ENCODE measurements at regions not wholly inside any gene's neighbourhood (a gene's known extent, or its start where the extent isn't known, plus 50 kb on each side); places are given as distances from the start of the nearest gene placed in this dataset.

DNA sequence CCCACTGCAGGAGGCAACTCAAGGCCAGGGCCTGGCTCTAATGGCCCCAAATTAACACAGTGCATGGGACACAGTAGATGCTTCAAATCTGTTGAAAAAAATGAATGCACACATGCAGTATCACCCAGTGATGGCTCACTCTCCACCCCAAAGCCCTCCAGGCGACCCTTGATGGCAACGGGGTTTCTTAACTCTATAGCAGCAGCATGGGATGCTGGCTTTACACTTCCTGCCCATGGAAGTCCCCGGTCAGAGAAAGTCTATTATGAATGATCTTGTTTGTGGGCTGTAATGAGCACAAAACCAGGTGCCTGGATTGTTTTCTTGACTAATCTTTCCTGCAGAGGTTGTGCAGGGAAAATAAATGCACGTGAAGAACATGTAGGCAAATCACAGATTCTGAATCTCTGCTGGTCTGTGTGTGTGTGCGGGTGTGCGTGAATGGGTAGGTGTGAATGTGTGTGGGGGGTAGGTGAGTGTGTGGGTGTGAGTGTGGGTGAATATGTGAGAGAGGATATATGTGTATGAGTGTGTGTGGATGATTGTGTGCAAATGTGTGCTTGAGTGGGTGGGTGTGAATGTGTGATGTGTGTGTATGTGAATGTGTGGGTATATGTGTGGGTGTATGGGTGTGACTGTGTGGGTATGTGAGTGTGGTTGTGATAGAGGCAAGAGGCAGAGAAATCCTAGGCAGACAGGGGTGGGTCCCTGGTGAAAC is 60.1 kb upstream of the MLN start:
- Mint-ChIP-seq H3K4me1 (peaks cover 11 to 12% of the 10 kb centered on the region in 2 experiments), H3K36me3 (ENCODE audit: insufficient read depth in 1 of 3, low read depth in 3 of 3) (no peaks in the 10 kb centered on the region; a peak in 1 of 7 replicates)
- no peak overlapping the region for H3K27ac ChIP-seq (ENCODE audit: insufficient read length, low read depth, low read length)

More for the DNA sequence above, 60.1 kb upstream of the MLN start:
- H3K79me1 ChIP-seq (ENCODE audit: insufficient read depth, low read depth, low read length, poor library complexity, severe bottlenecking) = no peaks in the 10 kb centered on the region
- H3K14ac ChIP-seq (ENCODE audit: insufficient read depth, low read length) = no peak overlapping the region
- no peak overlapping the region for H2BK120ac ChIP-seq (ENCODE audit: low read depth, low read length, poor library complexity, severe bottlenecking)
- no peak overlapping the region for H4K91ac ChIP-seq (ENCODE audit: insufficient read length, low read depth, low read length)
- no peaks in the 10 kb centered on the region for H4K20me1 ChIP-seq (ENCODE audit: control insufficient read depth, insufficient read depth, insufficient read length)
- Mint-ChIP-seq H3K27me3 (ENCODE audit: low read depth) (peaks cover 17% of the 10 kb centered on the region), H3K27ac (no peak overlapping the region), H3K9me3 (peaks cover 0 to 4% of the 10 kb centered on the region in 2 experiments; a peak in 4 of 5 replicates), H3K4me3 (no peak overlapping the region)
- no peak overlapping the region for H2BK5ac ChIP-seq (ENCODE audit: insufficient read length, low read length)
- no peak overlapping the region for H2BK20ac ChIP-seq (ENCODE audit: low read depth, low read length, poor library complexity, severe bottlenecking)
- H3K56ac ChIP-seq (ENCODE audit: insufficient read length, low read depth, low read length) = no peak overlapping the region
- no peaks in the 10 kb centered on the region for H3K27me3 ChIP-seq (ENCODE audit: insufficient read depth, low read length)
- H2AK5ac ChIP-seq (ENCODE audit: insufficient read length, low read length) = no peak overlapping the region
- H3K18ac ChIP-seq (ENCODE audit: insufficient read length, low read depth, low read length) = no peak overlapping the region
- no peak overlapping the region for H3K23ac ChIP-seq (ENCODE audit: insufficient read length, low read depth, low read length)
- H3K9ac ChIP-seq (ENCODE audit: extremely low read depth, insufficient read length, low read length) = no peak overlapping the region
- H3K4me2 ChIP-seq (ENCODE audit: insufficient read depth, insufficient read length, low read length) = no peak overlapping the region
- no peak for DNase-seq
- no peak overlapping the region for H3T11ph ChIP-seq (ENCODE audit: low read length)
- H4K8ac ChIP-seq (replicated peaks; ENCODE audit: insufficient read length, low read depth, low read length) = no peak overlapping the region
- H2BK12ac ChIP-seq (ENCODE audit: insufficient read length, low read depth, low read length) = no peak overlapping the region
- no peak overlapping the region for H2BK15ac ChIP-seq (ENCODE audit: low read depth, low read length)
- no peak overlapping the region for H3K4ac ChIP-seq (ENCODE audit: low read depth, low read length)
- WGBS (ENCODE audit: extremely low coverage, insufficient read length, low lambda C conversion rate) = no CpG with 5 or more reads among the region's 6 CpGs
- no peaks in the 10 kb centered on the region for H3K9me3 ChIP-seq (ENCODE audit: control insufficient read depth, low read depth, low read length)
- H3K4me1 ChIP-seq (ENCODE audit: insufficient read depth, low read length) = no peaks in the 10 kb centered on the region
- no peaks in the 10 kb centered on the region for H3K79me2 ChIP-seq (ENCODE audit: insufficient read depth, low read length)
- H3K23me2 ChIP-seq (ENCODE audit: insufficient read length, low read depth, low read length, poor library complexity, severe bottlenecking) = no peaks in the 10 kb centered on the region
- H2AFZ ChIP-seq (ENCODE audit: low read length) = no peak overlapping the region
- no peak overlapping the region for H4K5ac ChIP-seq (ENCODE audit: insufficient read length, low read depth, low read length)
- TF ChIP-seq, protein P1, sequence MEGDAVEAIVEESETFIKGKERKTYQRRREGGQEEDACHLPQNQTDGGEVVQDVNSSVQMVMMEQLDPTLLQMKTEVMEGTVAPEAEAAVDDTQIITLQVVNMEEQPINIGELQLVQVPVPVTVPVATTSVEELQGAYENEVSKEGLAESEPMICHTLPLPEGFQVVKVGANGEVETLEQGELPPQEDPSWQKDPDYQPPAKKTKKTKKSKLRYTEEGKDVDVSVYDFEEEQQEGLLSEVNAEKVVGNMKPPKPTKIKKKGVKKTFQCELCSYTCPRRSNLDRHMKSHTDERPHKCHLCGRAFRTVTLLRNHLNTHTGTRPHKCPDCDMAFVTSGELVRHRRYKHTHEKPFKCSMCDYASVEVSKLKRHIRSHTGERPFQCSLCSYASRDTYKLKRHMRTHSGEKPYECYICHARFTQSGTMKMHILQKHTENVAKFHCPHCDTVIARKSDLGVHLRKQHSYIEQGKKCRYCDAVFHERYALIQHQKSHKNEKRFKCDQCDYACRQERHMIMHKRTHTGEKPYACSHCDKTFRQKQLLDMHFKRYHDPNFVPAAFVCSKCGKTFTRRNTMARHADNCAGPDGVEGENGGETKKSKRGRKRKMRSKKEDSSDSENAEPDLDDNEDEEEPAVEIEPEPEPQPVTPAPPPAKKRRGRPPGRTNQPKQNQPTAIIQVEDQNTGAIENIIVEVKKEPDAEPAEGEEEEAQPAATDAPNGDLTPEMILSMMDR (conservative IDR thresholded peaks at IDR 0.05) = no peak

Data from H9 (cell line).